ENCODE measurements at regions not wholly inside any gene's neighbourhood (a gene's known extent, or its start where the extent isn't known, plus 50 kb on each side); places are given as distances from the start of the nearest gene placed in this dataset.

GRCh38 chr3:141681390-141681780 is 56.7 kb upstream of the RNF7 start (continued):
- no peak for TF ChIP-seq ZNF462 (CRISPR knock-in tag; IDR thresholded peaks at IDR 0.05)
- no peak for TF ChIP-seq REST (IDR thresholded peaks at IDR 0.05; ENCODE audit: unreplicated experiment)
- no peak for TF ChIP-seq ZNF114 (CRISPR knock-in tag; IDR thresholded peaks at IDR 0.05)
- no peak for TF ChIP-seq JUNB (IDR thresholded peaks at IDR 0.05; ENCODE audit: unreplicated experiment)
- no peak for TF ChIP-seq CREB1 (CRISPR knock-in tag; IDR thresholded peaks at IDR 0.05; ENCODE audit: low read depth)
- no peak for TF ChIP-seq POLR2AphosphoS5 (IDR thresholded peaks at IDR 0.05; ENCODE audit: low read depth)

- Histone ChIP-seq H3K27me3 (ENCODE audit: insufficient read depth) (no peaks in the 10 kb centered on the region), H4K20me1 (replicated peaks; ENCODE audit: insufficient read depth) (no peaks in the 10 kb centered on the region), H3K4me3 (no peak overlapping the region), H3K27ac (ENCODE audit: low read depth) (0 out of 2 replicates have a peak overlapping the region, but pooled peaks have one; percentile 15), H3K36me3 (ENCODE audit: insufficient read depth) (no peaks in the 10 kb centered on the region), H3K4me1 (ENCODE audit: insufficient read depth) (peaks cover 14% of the 10 kb centered on the region), H3K4me2 (no peak overlapping the region), H2AFZ (no peak overlapping the region), H3K79me2 (replicated peaks; ENCODE audit: insufficient read depth) (no peaks in the 10 kb centered on the region), H3F3A (replicated peaks; ENCODE audit: low read depth) (no peaks in the 10 kb centered on the region), H3K9me2 (ENCODE audit: insufficient read depth) (peaks cover 13% of the 10 kb centered on the region; the same call in 1 of the 2 replicates)
- DNase-seq (ENCODE audit: low spot score): no peak
- Mint-ChIP-seq H3K4me3 (no peak overlapping the region), H3K4me1 (peaks cover 21% of the 10 kb centered on the region), H3K36me3 (ENCODE audit: low read depth) (no peaks in the 10 kb centered on the region; the same call in 1 of the 3 replicates), H3K27ac (no peak overlapping the region), H3K9me3 (peaks cover 10% of the 10 kb centered on the region; the same call in 2 of the 3 replicates), H3K27me3 (ENCODE audit: insufficient read depth, low read depth, poor library complexity) (peaks cover 4% of the 10 kb centered on the region)
- ATAC-seq: no peak
- TF ChIP-seq CTCF (conservative IDR thresholded peaks at IDR 0.05; ENCODE audit: low read depth in 2 of 2) (no peak), CREB1 (CRISPR knock-in tag; IDR thresholded peaks at IDR 0.05; ENCODE audit: low read depth) (no peak)
These were observed 56.1 kb upstream of the RNF7 start for GRCh38 chr3:141682007-141682406.

Data from GM23338 (cell line).